NCI-H2107 treated with DMSO at 0.1 percent for 48 hours (cell line): ENCODE measurements at regions not wholly inside any gene's neighbourhood (a gene's known extent, or its start where the extent isn't known, plus 50 kb on each side); places are given as distances from the start of the nearest gene placed in this dataset.
"Not testable (repeated sequence)": the region's sequence is repeated elsewhere in the genome, so short reads cannot be mapped to it uniquely, and the experiment has no call there.

Experiments used
- DNase-seq: peaks from one replicate; lab custom pipeline; 2025; ENCODE audit not compliant: unreplicated experiment; lab: John Stamatoyannopoulos, UW

DNA sequence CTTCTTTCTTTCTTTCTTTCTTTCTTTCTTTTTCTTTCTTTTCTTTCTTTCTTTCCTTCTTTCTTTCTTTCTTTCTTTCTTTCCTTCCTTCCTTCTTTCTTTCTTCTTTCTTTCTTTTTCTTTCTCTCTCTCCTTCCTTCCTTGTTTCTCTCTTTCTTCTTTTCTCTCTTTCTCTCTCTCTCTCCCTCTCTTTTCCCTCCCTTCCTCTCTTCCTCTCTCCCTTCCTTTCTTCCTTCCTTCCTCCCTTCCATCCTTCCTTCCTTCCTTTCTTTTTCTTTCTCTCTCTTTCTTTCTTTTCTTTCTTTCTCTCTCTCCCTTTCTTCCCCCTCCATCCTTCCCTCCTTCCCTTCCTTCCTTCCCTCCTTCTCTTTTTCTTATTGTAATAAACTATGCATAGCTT, 105.5 kb downstream of the ZBTB18 start:
- not testable (repeated sequence) for DNase-seq

DNA sequence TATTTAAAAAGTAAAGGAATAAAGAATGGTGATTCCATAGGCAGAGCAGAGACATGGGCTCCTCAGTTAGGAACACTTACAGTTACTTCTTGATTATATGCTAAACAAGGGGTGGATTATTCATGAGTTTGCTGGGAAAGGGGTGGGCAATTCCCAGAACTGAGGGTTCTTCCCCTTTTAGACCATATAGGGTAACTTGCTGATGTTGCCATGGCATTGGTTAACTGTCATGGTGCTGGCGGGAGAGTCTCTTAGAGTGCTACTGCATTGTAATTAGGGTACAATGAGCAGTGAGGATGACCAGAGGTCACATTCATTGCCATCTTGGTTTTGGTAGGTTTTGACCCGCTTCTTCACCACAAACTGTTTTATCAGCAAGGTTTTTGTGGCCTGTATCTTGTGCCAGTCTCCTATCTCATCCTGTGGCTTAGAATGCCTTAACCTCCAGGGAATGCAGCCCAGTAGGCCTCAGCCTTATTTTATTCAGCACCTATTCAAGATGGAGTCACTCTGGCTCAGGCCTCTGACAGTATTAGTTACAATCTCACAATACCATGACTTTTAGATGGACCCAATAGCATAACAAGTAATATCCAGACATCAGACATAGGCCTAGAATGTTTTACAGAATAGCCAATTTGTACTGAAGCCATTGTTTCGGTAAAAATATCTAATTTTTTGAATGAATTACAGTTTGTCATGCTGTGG, 106.8 kb downstream of the ZBTB18 start:
- no peak for DNase-seq

DNA sequence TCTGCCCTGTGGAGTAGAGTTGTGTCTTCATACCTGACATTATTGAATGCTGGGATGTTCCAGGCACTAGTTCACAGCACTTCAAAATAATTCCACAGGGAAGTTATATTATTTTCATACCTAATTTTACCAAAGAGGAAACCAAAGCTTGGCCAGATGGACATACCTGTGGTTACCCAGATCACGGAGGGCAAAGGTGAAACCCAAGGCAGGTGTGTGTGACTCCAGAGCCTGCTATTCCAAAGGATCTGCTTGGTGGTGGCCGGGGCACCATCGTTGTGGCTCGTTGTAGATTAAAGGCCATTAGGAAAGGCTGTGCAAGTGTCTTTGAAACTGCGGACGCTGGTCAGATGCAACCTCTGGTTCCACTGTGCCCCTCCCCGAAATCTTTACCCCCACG, 108.6 kb downstream of the ZBTB18 start:
- no peak for DNase-seq

DNA sequence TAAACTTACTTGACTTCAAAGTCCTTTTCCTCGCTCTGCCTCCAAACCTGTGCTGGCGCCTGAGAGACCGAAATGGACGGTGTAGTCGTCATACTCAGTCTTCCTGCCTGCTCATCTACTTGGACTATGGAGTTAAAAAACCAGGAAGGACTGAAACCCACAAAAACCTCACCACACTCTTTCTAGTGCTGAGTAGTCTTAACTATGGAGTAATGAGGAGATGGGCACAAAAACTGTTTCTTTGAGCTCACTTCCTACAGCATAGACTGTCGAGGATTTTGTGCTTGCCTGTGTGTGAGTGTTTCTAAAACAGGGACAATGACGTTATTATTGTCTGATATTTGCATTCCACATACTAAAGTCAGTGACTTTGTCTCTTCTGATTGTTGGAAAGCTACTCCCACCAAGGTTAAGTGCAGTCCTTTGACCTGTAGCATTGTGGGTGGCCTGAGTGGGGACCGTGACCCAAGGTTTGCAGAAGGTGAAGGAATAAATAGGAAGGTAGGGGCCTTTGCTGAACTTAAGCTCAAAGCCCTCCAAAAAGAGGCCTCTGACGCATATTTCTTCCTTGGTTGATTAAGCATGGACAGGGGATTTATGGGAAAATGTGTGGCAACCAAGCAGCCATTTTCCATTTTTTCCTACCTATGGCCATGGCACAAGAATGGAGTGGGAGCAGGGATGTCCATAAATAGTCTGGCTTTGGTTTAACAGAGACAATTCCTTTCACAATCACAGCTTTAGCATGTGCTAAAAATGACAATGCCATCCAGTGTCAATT, 109.6 kb downstream of the ZBTB18 start:
- no peak for DNase-seq

DNA sequence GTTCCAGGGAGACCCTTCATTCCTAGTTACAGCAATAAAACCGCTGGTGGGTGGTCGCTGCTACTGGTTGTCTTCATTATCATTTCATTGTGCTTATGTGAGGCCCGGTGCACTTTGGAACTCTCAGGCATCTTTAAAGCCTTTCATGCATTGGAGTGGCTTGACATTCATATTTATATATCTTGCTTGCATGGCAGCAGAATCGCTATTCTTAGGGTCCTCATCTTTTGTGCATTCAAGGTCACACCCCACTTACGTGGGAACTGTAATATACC, 110.1 kb downstream of the ZBTB18 start:
- DNase-seq, result no peak

DNA sequence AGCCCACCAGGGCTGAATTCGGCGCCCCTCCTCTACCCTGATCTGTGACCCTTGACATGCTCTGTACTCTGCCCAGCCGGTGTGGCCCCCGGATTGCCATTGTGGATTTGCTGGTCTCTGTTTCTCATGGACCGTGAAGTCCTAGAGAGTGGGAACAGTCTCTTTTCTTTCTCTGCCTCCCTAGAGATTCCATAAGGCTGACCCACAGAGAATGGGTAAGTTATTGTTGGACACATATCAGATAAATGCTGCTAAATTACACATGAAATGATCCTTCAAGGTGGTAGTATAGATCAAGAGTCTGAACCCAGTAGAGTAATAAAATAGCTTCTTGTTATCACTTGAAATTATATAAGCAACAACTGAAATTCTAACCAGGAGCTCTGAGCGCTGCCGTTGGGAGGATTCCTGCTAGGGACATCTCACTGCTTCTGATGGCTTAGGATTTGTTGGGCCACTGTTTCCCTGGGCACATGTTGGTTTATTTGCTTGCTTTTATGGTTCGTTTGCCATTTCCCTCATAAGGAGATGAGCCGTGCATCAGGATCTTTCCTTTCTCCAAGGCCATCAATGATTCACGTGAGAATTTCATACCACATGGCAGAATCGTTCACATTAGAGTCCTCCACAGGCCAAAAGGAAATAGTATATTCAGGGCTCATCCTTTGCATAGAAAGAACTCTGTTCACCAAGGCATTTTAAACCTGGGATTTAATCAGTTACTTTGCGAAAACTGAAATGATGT, 111.9 kb downstream of the ZBTB18 start:
- DNase-seq, result no peak

DNA sequence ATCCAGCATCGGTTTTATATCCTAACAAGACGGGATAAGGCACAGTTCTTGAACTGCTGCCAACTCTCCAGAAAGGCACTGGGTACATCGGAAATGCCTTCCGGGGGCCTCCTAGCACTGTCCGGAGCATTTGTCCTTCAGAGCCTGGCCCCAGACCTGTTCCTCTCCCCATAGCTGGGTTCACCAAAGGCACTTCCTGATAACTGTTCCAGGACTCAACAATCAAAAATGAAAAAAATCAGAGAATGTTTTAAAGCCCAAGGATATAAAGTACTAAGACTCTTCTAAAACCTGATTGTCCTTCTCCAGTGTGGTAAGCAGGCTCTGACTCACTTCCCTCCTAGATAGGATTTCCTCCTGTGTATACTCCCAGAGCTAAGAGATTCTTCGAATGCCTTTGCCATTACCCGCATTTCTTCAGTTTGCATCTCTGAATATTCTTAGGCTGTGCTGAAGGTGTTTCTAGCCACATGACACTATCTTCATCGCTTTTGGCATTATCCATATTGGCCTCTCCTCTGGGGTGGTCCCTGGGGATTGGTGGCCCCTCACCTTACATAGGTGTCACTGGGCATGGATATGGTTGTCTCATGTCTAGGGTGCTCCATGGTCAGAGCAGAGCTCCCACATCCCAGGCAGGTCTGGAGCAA, 112.9 kb downstream of the ZBTB18 start:
- DNase-seq, result no peak

DNA sequence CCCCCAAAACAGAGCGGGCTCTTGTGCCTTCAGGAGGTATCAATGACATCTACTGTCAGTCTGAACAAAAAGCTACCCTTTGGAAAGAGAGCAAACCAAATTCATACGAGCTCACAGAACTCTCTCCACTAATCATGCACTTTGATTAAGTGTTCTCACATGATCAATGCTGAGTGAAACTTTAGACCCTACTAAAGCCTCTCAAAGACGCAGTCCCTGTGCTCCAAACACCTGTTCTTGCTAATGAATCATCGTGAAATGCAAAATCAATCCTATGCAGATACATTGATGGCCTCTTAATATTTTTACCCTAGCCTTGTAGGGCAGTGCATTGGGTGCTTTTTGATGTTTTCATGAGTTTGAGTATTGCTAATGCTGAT, 113.4 kb downstream of the ZBTB18 start:
- DNase-seq, result peak; percentile 71

DNA sequence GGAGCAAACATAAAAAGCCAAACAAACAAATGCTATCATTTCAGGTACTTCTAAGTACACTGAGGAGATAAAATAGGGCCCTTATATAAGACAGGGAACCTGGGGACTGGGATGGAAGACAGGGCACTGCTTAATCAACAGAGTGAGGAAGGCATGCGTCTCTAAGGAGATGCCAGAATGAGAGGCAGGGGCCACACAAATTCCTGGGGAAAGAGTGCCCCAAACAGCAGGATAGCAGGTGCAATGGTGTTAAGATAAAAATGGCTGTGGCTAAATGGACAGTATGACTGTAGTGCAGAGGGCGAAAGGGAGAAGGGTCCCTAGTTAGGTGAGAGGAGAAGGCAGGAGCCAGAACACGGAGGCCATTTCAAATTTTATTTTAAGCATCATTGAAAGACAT, 113.9 kb downstream of the ZBTB18 start:
- DNase-seq, result no peak

DNA sequence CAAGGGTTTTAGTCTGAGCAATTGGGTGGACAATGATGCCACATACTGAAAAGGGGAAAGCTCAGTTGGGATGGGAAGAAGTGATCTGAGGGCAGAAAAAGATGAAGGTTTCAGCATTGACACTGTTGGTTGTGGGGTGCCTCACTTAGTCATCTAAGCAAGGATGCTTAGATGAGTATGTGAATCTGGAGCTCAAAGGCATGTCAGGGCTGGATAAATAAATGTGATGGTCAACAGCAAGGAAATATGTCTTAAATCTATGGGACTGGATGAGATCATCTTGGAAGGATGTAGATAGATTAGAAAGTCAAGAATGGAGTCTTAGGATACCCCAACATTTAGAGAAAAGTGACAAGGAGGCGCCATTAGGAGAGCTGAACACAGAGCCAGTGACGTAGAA, 114.6 kb downstream of the ZBTB18 start:
- DNase-seq, result no peak

DNA sequence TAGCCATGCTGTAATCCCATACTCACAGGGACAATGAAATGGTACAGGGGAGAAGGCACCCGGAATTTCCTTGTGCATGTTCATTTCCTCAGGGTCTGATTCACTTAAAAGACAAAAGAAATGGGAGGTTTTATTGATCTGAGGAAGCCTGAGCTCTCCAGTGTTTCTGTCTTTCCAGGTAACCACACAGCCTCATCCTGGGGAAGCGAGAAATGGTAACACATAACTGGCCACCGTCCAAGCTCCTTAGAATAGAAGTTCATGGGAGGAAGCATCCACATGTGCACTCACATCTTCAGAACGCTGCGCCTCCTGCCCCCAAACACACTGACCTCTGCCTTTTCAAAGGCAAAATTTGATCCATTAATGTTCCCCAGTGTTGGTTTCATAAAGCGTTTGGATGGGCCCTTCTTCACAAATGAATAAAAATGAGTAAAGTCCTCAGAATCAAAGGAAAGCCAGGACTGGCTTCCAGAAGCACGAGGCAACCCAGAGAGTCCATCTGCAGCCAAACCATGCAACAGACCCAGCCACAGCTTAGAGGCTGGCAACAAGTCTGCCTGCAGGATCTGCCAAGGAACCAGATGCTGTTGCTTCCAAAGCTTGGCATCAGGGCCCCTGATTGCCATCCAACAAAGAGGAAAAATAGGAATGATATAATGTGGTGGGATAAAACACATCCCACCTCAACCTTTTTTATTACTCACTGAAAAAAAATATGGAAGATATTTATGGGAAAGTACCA, 120.3 kb downstream of the ZBTB18 start:
- no peak for DNase-seq

DNA sequence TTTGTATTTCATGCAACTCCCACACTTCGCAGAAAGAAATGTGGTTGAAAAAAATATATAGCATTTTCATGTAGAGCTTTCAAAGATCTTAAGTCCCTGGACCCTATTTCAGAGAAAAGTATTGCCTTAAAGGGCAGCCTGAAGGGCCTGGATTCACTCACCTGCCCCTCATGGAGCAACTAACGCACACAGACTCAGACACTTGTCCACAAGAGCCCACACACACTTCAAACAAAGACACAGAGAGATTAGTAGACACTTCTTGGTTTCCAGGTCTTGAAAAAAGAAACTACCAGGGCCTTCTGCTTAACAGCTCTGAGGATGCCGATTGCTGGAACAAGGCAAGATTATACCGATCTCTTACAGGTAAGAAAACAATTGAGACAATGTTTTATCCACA, 122.2 kb downstream of the ZBTB18 start:
- DNase-seq, result no peak

DNA sequence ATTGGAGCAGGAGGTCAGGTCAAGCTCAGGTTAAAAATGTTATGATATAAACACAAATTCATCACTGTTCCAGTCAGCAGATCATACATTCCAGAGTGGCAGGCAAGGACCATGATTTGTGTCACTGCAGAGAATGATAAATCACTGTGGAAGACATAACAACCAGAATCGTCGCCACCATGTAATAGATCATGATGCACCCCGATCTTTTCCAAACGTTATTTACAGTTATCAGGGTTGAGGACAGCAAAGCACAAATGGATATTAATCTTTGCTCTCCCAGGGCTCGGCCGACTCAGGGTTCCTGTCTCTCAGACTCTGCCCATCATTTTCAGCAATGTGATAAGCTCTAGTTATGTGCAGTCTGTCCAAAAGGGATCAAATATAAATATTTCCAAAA, 122.7 kb downstream of the ZBTB18 start:
- DNase-seq, result no peak

DNA sequence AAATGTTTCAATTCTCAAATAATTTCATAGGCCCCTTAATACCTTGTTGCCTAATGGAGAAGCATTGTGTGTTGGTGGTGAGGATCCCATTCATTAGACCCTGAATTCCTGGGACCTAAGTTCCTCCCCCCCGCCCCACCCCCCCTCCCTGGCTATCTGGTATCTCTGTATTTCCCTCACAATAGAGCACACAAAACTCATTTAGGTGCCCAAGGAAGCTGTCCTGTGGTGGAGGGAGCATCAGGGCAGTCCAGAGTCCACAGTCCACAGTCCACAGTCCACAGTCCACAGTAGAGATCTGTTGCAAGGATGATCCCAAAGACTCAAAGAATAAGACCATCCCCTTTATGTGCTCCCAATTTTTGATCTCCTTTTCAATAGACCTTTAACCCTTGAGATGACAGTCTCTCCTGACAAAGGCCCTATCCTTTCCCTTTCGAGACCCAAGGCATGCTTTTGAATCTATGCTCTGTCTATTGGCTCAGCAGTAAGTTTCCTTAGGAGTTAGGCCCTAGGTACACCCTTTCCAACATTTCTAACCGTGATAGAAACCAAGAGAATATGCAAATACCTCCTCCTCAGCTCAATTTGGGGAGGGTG, 123.9 kb downstream of the ZBTB18 start:
- DNase-seq, result no peak

DNA sequence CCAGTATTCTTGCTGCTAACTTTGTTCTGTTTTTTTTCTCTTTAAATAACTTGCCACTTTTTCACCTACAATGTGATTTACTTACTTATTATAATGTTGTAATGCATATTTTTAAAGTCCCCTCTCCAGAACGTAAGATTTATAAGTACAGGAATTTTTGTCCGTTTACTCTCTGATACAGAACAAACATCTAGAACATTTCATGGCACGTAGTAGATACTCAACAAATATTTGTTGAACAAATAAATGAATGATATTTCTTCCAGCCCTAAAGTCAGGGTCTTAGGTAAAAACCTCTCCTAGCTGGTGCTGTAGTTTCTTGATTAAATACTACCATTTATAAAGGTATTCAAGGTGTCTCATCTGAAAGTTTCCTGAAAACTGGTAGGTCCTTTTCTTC, 125.1 kb downstream of the ZBTB18 start:
- DNase-seq, result no peak

DNA sequence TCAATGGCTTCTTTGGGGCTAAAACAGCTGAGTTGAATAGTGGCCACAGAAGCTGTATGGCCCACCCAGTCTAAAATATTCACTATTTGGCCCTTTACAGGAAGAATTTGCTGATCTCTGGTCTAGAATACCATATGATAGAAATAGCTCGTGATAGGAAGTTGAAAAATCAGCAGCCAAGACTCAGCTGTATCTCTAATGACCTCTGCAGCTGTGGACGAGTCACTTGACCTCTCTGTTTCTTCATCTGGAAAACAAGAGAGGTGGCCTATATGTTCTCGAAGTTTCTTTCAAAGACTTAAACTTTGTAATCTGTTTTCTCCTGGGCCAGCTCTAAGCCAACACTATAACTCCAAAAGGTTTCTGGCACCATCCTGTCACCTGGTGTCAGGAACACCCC, 129.2 kb downstream of the ZBTB18 start:
- DNase-seq, result no peak

DNA sequence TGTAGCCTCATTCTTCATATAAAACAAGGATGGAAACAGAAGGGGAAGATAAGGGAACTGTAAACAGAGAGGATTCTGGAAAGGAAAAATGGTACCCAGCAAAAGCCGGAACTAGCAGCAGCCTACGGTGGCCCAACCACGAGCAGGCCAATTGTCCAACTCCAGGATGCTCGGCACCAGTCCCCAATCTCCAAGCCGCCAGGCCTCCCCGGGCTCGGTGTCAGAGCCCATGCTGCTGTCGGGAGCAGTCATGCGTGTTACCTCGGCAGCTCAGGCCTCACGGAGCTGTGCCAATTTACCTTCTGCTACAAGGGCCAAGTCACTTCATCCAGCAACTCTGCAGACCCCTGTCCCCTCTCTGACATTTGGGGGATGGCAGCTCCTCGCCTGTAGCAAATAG, 130.8 kb downstream of the ZBTB18 start:
- DNase-seq, result no peak

DNA sequence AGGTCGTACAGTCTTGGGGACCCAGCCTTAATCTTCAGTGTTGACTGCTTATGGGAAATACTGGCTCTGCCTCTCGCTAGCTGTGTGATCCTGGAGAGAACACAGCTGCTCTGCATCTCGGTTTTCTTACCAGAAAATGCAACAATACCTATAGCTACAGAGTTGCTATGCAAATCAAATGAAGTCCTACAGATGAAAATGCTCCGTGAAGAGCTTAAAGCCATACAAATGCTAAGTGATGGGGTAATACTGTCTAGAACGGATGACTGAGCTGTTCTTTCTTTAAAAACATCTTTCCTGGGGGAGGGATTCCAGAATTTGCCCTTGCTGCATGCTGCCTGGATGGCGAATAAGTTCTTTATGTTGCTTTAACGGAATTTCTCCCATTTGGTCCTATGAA, 132.0 kb downstream of the ZBTB18 start:
- DNase-seq, result no peak

DNA sequence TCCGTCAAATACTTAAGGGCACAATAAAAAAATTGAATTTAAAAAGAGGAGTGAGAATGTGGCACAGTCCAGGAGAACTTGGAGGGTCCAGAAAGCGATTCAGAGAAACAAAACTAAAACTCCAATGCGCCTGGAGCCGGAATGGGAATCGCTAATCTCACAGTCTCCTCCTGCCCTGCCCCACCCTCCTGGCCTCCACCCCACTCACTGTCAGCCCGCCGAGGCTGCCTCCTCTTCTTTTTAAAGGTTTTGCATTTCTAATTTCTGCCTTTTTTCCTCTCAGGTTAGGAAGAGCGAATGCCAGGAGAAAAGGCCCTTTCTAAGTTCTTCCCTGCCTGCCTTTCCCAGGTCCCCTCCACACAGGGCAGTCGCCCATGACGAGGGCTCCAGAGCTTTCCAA, 135.3 kb downstream of the ZBTB18 start:
- no peak for DNase-seq

DNA sequence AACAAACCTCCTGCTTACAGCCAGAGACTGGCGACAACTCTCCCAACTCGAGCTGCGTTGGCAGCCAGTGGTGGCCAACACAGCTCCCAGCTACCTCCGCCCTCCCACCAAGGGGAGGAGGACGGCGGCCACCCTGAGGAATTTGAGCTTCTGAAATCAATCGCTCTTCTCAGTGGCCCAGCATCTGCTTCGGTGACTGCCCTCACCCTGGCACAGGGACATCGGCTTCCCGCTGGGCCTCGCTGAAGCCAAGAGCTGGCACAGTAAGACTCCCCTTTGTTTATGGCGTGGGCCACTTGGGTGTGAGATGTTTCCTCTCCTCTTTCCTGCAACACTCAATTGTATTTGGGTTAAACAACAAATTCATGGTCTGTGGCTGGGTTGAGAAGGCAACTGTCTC, 136.2 kb downstream of the ZBTB18 start:
- peak; percentile 66 for DNase-seq

DNA sequence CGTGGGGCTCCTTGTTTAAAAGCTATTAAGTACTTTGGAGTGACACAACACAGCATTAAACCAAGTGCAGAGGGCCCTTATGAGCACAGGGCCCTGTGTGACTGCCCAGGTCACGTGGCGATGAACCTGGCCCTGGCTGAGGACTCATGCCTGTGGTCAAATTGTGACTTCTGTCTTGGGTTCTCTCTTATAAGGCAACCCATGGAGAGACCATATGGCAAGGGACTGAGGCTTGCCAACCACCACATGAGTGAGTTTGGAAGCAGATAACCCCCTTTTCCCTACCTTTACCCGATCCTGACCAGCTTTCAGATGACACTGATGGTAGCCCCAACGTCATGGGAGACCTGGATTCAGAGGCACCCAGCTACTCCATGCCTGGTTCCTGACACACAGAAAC, 140.5 kb downstream of the ZBTB18 start:
- DNase-seq, result no peak
